Gastroesophageal sphincter (tissue), 4 donors: ENCODE measurements at regions not wholly inside any gene's neighbourhood (a gene's known extent, or its start where the extent isn't known, plus 50 kb on each side); places are given as distances from the start of the nearest gene placed in this dataset.

Experiments used
- ATAC-seq: fragments of 150-250 bp; one replicate; pipeline ENCODE4 v1.9.1; 2016; ENCODE audit warnings: mild to moderate bottlenecking, moderate library complexity
- H3K27ac ChIP-seq, 4 donors: fragments of 200-600 bp; sonication (generic) in 3 of 4; 1 replicate in 3 of 4; 2 replicates in 1 of 4; pipeline ENCODE4 v1.5.1; 2016 to 2019
- H3K27me3 ChIP-seq: fragments of 200-600 bp; sonication (generic); one replicate; pipeline ENCODE4 v1.5.1; 2019
- H3K36me3 ChIP-seq, 2 donors: fragments of 200-600 bp; sonication (generic); one replicate each; pipeline ENCODE4 v1.5.1; 2019; ENCODE audit warnings: control low read depth in 1 of 2
- H3K4me1 ChIP-seq, 3 donors: fragments of 200-600 bp; sonication (generic); 1 replicate in 2 of 3; 2 replicates in 1 of 3; pipeline ENCODE4 v1.5.1; 2016 to 2019; ENCODE audit warnings: control low read depth in 2 of 3
- H3K4me3 ChIP-seq, 2 donors: fragments of 200-600 bp; sonication (generic); one replicate each; pipeline ENCODE4 v1.5.1; 2019; ENCODE audit warnings: mild to moderate bottlenecking in 1 of 2, moderate library complexity in 1 of 2
- H3K9me3 ChIP-seq, 3 donors: fragments of 200-600 bp; sonication (generic); one replicate each; pipeline ENCODE4 v1.5.1; 2017 to 2019; ENCODE audit warnings: control low read depth in 2 of 3
- EP300 ChIP-seq: sonication (generic); formaldehyde crosslinking; IDR thresholded peaks from one replicate; pipeline ENCODE4 v1.6.1; 2017; ENCODE audit warnings: antibody characterized with exemption, mild to moderate bottlenecking
- POLR2A ChIP-seq, 2 donors: fragments of 450-650 bp; IDR thresholded peaks; one replicate each; pipeline ENCODE4 v1.6.1; 2017; ENCODE audit warnings: antibody characterized with exemption in 2 of 2, mild to moderate bottlenecking in 2 of 2, moderate library complexity in 1 of 2
- POLR2AphosphoS5 ChIP-seq: sonication (generic); formaldehyde crosslinking; IDR thresholded peaks from one replicate; pipeline ENCODE4 v1.6.1; 2017; ENCODE audit warnings: antibody characterized with exemption
- WGBS, 2 donors: methylation state at CpG; one replicate each; pipeline ENCODE4 v1.1.5; 2018; ENCODE audit warnings: low coverage in 1 of 2; 5-methylcytosine and 5-hydroxymethylcytosine counted together
- TF ChIP-seq, protein P1 (sequence below), 4 experiments: fragments of 200-600 bp in 2 of 4; fragments of 450-650 bp in 2 of 4; sonication (generic) in 1 of 4; IDR thresholded peaks; one replicate each; pipeline ENCODE4 v1.5.1; 2017 to 2019; ENCODE audit warnings: antibody characterized with exemption in 4 of 4, mild to moderate bottlenecking in 2 of 4, moderate library complexity in 2 of 4

GRCh38 chr1:108043707-108044106, 78.7 kb upstream of the VAV3 start:
- Histone ChIP-seq H3K9me3 (no peaks in the 10 kb centered on the region), H3K27ac (no peak overlapping the region), H3K4me1 (peaks cover 0 to 11% (median 0%) of the 10 kb centered on the region in 3 donors), H3K27me3 (no peaks in the 10 kb centered on the region), H3K36me3 (no peaks in the 10 kb centered on the region), H3K4me3 (no peak overlapping the region)
- no peak for ATAC-seq
- TF ChIP-seq POLR2A (IDR thresholded peaks at IDR 0.05) (no peak), POLR2AphosphoS5 (no peak), EP300 (no peak)
- TF ChIP-seq, protein P1, sequence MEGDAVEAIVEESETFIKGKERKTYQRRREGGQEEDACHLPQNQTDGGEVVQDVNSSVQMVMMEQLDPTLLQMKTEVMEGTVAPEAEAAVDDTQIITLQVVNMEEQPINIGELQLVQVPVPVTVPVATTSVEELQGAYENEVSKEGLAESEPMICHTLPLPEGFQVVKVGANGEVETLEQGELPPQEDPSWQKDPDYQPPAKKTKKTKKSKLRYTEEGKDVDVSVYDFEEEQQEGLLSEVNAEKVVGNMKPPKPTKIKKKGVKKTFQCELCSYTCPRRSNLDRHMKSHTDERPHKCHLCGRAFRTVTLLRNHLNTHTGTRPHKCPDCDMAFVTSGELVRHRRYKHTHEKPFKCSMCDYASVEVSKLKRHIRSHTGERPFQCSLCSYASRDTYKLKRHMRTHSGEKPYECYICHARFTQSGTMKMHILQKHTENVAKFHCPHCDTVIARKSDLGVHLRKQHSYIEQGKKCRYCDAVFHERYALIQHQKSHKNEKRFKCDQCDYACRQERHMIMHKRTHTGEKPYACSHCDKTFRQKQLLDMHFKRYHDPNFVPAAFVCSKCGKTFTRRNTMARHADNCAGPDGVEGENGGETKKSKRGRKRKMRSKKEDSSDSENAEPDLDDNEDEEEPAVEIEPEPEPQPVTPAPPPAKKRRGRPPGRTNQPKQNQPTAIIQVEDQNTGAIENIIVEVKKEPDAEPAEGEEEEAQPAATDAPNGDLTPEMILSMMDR (IDR thresholded peaks at IDR 0.05), result no peak
- 59 to 68% methylated on average over 6 to 7 of the region's 8 CpGs for WGBS, 2 donors

DNA sequence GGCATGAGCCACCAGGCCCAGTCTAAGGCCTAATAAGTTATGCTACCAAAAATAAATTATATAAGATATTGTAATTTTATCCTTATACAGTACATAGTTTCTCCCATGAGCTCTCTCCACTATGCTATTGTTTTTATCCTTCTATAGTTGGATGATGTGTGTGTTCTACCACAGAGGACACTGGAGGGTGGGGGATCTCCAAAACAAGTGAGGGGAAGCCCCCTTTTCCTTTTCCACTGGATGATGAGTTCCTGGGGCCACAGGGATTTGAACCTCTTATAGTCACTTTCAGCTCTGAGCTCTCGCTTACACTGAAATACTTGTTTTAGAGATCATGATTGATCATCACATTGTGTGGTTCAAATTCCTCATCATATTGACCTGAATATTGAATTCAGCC, 77.6 kb upstream of the VAV3 start:
- 100% methylated on average over 1 of the region's 1 CpG for WGBS, 2 donors
- no peak overlapping the region for H3K27ac ChIP-seq
- H3K36me3 ChIP-seq, result no peaks in the 10 kb centered on the region
- H3K4me3 ChIP-seq, result no peak overlapping the region
- H3K27me3 ChIP-seq, result no peaks in the 10 kb centered on the region
- no peak for TF ChIP-seq POLR2A (IDR thresholded peaks at IDR 0.05)
- no peak for TF ChIP-seq POLR2AphosphoS5
- TF ChIP-seq, protein P1 (IDR thresholded peaks at IDR 0.05), result no peak
- TF ChIP-seq EP300, result no peak
- H3K4me1 ChIP-seq, result peaks cover 0 to 10% (median 0%) of the 10 kb centered on the region in 3 donors
- no peak for ATAC-seq
- H3K9me3 ChIP-seq, result no peaks in the 10 kb centered on the region

- Histone ChIP-seq H3K4me3 (no peak overlapping the region), H3K9me3 (no peaks in the 10 kb centered on the region), H3K27ac (no peak overlapping the region), H3K27me3 (no peaks in the 10 kb centered on the region), H3K36me3 (no peaks in the 10 kb centered on the region), H3K4me1 (peaks cover 0 to 10% (median 0%) of the 10 kb centered on the region in 3 donors)
- WGBS, 2 donors, result 23 to 25% methylated on average over 3 to 7 of the region's 7 CpGs
- TF ChIP-seq, protein P1 (IDR thresholded peaks at IDR 0.05), result no peak
- TF ChIP-seq POLR2AphosphoS5 (no peak), POLR2A (IDR thresholded peaks at IDR 0.05) (no peak), EP300 (no peak)
- no peak for ATAC-seq
Observed at GRCh38 chr1:108041360-108042142, 76.6 kb upstream of the VAV3 start.

- H3K4me1 ChIP-seq, result peaks cover 0 to 10% (median 0%) of the 10 kb centered on the region in 3 donors
- H3K36me3 ChIP-seq, result no peaks in the 10 kb centered on the region
- TF ChIP-seq EP300, result no peak
- TF ChIP-seq, protein P1 (IDR thresholded peaks at IDR 0.05), result no peak
- no peak for TF ChIP-seq POLR2A (IDR thresholded peaks at IDR 0.05)
- TF ChIP-seq POLR2AphosphoS5, result no peak
- no peak for ATAC-seq
- no peak overlapping the region for H3K4me3 ChIP-seq
- H3K27me3 ChIP-seq, result no peaks in the 10 kb centered on the region
- 79 to 87% methylated on average over 8 of the region's 8 CpGs for WGBS, 2 donors
- no peak overlapping the region for H3K27ac ChIP-seq
- no peaks in the 10 kb centered on the region for H3K9me3 ChIP-seq
Observed at GRCh38 chr1:108038653-108039236, 73.8 kb upstream of the VAV3 start.
